Stomach (tissue), 4 donors: ENCODE measurements at regions not wholly inside any gene's neighbourhood (a gene's known extent, or its start where the extent isn't known, plus 50 kb on each side); places are given as distances from the start of the nearest gene placed in this dataset.

Source experiments
- POLR2A ChIP-seq, 4 donors: fragments of 450-650 bp; IDR thresholded peaks; one replicate each; pipeline ENCODE4 v1.6.1; 2016; ENCODE audit warnings: antibody characterized with exemption in 4 of 4, control low read depth in 2 of 4, mild to moderate bottlenecking in 1 of 4, moderate library complexity in 1 of 4
- POLR2AphosphoS5 ChIP-seq, 3 donors: sonication (generic); formaldehyde crosslinking; IDR thresholded peaks; one replicate each; pipeline ENCODE4 v1.6.1; 2016; ENCODE audit warnings: antibody characterized with exemption in 3 of 3
- TF ChIP-seq, protein P1 (sequence below), 7 experiments: fragments of 450-650 bp in 4 of 7; fragments of 200-600 bp in 3 of 7; sonication (generic) in 3 of 7; IDR thresholded peaks; one replicate each; pipeline ENCODE4 v1.5.1; 2016 to 2019; ENCODE audit warnings: antibody characterized with exemption in 7 of 7, control low read depth in 2 of 7, mild to moderate bottlenecking in 1 of 7

DNA sequence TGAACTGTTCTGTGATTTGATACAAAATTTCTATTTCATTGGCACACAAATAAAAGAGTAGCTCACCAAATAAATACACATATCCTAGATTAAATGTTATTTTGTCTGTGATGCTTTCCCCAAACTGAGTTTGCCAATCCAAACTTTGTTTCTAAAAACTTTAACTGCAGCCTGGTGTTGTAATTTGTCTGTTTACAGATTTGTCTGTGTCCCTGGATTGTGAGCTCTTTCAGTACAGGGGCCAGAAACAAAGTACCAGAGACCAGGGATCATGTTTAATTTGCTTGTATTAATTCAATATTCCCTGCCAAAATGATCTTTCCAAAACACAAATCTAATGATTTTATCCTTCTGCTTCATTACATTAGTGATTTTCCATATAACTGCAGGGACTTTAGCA, 1044.6 kb upstream of the GJE1 start:
- TF ChIP-seq POLR2A (IDR thresholded peaks at IDR 0.05) (no peak), POLR2AphosphoS5 (IDR thresholded peaks at IDR 0.05) (no peak)
- TF ChIP-seq, protein P1, sequence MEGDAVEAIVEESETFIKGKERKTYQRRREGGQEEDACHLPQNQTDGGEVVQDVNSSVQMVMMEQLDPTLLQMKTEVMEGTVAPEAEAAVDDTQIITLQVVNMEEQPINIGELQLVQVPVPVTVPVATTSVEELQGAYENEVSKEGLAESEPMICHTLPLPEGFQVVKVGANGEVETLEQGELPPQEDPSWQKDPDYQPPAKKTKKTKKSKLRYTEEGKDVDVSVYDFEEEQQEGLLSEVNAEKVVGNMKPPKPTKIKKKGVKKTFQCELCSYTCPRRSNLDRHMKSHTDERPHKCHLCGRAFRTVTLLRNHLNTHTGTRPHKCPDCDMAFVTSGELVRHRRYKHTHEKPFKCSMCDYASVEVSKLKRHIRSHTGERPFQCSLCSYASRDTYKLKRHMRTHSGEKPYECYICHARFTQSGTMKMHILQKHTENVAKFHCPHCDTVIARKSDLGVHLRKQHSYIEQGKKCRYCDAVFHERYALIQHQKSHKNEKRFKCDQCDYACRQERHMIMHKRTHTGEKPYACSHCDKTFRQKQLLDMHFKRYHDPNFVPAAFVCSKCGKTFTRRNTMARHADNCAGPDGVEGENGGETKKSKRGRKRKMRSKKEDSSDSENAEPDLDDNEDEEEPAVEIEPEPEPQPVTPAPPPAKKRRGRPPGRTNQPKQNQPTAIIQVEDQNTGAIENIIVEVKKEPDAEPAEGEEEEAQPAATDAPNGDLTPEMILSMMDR (IDR thresholded peaks at IDR 0.05) = no peak
